ENCODE measurements at regions not wholly inside any gene's neighbourhood (a gene's known extent, or its start where the extent isn't known, plus 50 kb on each side); places are given as distances from the start of the nearest gene placed in this dataset.

DNA sequence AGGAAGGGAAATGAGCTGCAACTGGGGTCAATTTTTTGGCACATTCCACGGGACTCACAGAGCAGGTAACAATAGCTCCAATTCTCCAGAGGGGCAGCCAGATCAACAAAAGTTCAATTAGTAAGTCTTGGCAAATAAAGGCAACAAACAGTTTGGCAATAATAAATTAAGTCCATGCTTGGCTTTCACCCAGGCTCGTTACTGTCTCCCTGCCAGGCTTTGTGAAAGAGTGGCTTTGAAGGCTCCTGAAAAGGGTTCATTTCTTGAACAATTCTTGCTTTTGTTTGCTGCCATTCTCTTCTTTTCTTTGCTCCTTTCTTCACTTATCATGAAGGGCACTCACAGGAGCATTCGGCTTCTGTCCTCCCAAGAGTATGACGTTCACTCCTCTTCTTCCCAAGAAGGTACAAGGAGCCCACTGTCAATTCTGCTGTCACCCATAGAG is 123.3 kb downstream of the APIP start:
- 49 to 58% (median 52%) methylated on average over 4 of the region's 4 CpGs for WGBS, 4 donors
- H3K9me3 ChIP-seq (replicated peaks in 1 of 3) = no peaks in the 10 kb centered on the region
- peak; percentile 17 to 60 (median 37) for DNase-seq
- no peak overlapping the region for H3K27ac ChIP-seq
- intact Hi-C loops (cut with DNase I) = no loop called here
- H3K4me1 ChIP-seq (replicated peaks in 1 of 2) = peaks cover 0 to 3% of the 10 kb centered on the region in 2 donors
- no peaks in the 10 kb centered on the region for H3K27me3 ChIP-seq
- no peak for TF ChIP-seq CTCF (IDR thresholded peaks at IDR 0.05)
- no peak for TF ChIP-seq POLR2A (IDR thresholded peaks at IDR 0.05)
- H3K36me3 ChIP-seq (replicated peaks in 1 of 2) = no peaks in the 10 kb centered on the region
- H3K4me3 ChIP-seq = no peak overlapping the region

DNA sequence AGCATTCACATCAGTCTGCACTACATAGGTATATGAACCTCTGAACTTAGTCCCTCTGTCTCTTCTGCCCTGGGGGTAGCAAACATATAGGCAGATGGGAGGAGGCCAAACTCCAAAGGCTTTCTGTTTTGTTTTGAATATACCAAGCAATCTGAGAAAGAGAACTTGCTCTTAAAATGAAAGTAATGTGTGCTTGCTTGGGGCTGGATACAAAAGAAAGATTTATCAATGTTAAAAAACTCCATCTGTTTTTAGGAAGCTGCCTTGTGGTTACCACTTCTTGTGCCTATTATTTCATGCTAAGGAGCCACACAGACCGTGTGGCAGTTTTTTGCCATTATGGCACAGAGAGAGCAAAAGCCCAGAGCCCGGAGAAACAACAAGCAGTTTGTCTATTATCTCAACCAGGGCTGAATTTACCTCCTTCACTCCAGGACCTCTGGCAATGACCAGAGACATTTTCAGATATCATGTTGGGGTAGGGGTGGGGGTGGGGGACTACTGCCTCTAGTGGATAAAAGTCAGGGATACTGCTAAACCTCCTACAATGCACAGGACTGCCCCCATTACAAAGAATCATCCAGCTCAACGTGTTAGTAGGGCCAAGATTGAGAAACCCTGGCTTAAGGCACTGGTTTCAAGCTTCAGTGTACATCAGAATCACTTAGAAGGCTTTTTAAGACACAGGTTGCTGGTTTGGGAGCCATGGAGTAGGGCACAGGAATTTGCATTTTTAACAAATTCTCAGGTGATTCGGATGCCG is 124.2 kb downstream of the APIP start:
- intact Hi-C loops (cut with DNase I) = no loop called here
- H3K9me3 ChIP-seq (replicated peaks in 1 of 3) = no peaks in the 10 kb centered on the region
- no peaks in the 10 kb centered on the region for H3K36me3 ChIP-seq (replicated peaks in 1 of 2)
- H3K27me3 ChIP-seq = no peaks in the 10 kb centered on the region
- 70 to 80% (median 78%) methylated on average over 4 to 5 of the region's 5 CpGs for WGBS, 4 donors
- H3K4me1 ChIP-seq (replicated peaks in 1 of 2) = peaks cover 0 to 3% of the 10 kb centered on the region in 2 donors
- TF ChIP-seq POLR2A (IDR thresholded peaks at IDR 0.05) (no peak), CTCF (IDR thresholded peaks at IDR 0.05) (no peak)
- no peak for DNase-seq
- no peak overlapping the region for H3K27ac ChIP-seq
- H3K4me3 ChIP-seq = no peak overlapping the region

GRCh38 chr11:34790620-34791019 is 125.6 kb downstream of the APIP start:
- TF ChIP-seq CTCF (IDR thresholded peaks at IDR 0.05) = peak in 1 of 6 experiments; percentile 11
- TF ChIP-seq POLR2A (IDR thresholded peaks at IDR 0.05) = no peak
- 70 to 91% (median 82%) methylated on average over 3 of the region's 3 CpGs for WGBS, 4 donors
- Histone ChIP-seq H3K4me3 (no peak overlapping the region), H3K4me1 (replicated peaks in 1 of 2) (peaks cover 0 to 3% of the 10 kb centered on the region in 2 donors), H3K9me3 (replicated peaks in 1 of 3) (no peaks in the 10 kb centered on the region), H3K36me3 (replicated peaks in 1 of 2) (no peaks in the 10 kb centered on the region), H3K27ac (no peak overlapping the region), H3K27me3 (no peaks in the 10 kb centered on the region)
- no peak for DNase-seq
- intact Hi-C loops (cut with DNase I) = no loop called here

- TF ChIP-seq POLR2A (IDR thresholded peaks at IDR 0.05) (no peak), CTCF (IDR thresholded peaks at IDR 0.05) (no peak)
- no peaks in the 10 kb centered on the region for H3K9me3 ChIP-seq (replicated peaks in 1 of 3)
- no peaks in the 10 kb centered on the region for H3K27me3 ChIP-seq
- intact Hi-C loops (cut with DNase I) = no loop called here
- WGBS, 4 donors = 82 to 85% (median 82%) methylated on average over 4 of the region's 4 CpGs
- H3K4me1 ChIP-seq (replicated peaks in 1 of 2) = peaks cover 0 to 3% of the 10 kb centered on the region in 2 donors
- no peaks in the 10 kb centered on the region for H3K36me3 ChIP-seq (replicated peaks in 1 of 2)
- H3K4me3 ChIP-seq = no peak overlapping the region
- DNase-seq = no peak
- no peak overlapping the region for H3K27ac ChIP-seq
Measured at GRCh38 chr11:34789196-34789834, 126.9 kb downstream of the APIP start.

Data from adrenal gland (tissue), 9 donors.